HG02763 (cell line): ENCODE measurements at regions not wholly inside any gene's neighbourhood (a gene's known extent, or its start where the extent isn't known, plus 50 kb on each side); places are given as distances from the start of the nearest gene placed in this dataset.
"Not testable (repeated sequence)": the region's sequence is repeated elsewhere in the genome, so short reads cannot be mapped to it uniquely, and the experiment has no call there.

Experiments used
- ATAC-seq: cut with Tn5 transposase; IDR thresholded peaks from one replicate; pipeline ENCODE4 v1.9.1; 2021; ENCODE audit warnings: mild to moderate bottlenecking, moderate library complexity; ENCODE audit not compliant: unreplicated experiment

DNA sequence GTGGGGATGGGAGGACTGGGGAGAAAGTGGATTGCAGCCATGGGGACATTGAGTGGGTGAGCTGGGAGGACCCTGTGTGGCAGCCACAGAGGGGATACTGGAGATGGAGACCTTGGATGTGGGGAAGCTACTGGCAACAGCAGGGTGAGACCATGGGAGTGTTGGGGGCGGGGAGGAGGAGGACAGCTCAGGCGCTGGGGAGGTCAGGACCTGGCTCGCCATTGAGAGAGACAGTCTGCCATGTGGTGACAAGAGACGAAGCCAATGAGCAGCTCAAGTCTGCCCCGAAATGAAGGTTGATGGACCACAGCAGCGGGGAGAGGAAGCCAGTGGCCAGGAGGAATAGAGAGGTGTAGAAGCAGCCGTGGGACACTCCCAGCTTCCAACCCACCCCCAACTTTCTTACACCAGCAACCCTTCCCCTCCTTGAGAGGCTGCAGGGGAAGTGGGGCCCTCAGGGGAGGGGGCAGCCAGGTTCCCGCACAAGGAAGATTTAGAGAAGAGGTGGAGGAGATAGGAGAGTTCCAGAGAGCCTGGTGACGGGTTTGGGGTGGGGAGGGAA lies 118.1 kb downstream of the ASB7 start:
- ATAC-seq: no peak

DNA sequence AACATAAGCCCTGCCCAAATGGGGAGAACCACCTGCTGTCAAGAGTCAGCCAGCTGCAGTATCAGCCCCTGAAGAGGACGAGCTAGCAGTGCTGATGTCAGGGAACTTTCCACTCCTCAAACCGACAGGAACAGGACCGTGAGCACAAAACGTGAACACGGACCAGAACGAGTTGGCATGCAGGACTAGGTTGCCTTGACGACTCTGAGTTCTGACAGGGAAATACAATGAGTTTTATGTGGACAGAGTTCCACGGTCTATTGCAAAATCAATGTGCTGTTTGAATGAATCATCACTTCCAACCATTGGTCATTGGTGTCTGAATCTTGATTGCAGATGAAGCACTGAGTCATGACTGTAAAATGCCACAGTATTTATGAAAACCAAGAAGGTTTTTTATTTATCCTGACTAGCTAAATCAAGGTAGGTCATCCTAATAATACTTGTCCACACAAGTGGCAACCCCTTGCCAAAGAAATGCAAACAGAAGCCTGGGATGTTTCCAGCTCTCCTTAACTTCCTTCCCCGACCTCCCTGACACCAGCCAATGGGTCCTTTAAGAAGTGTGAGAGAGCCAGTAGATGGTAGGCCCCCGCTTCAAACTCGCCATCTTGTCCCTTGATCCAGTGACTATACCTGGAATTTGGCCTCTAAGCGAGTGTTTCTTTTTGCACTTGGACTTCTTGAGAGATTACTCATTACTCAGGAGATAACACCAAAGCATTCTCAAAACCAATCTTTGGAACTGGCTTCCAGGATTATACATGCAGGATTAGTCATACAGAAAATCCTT lies 119.6 kb downstream of the ASB7 start:
- ATAC-seq: no peak

DNA sequence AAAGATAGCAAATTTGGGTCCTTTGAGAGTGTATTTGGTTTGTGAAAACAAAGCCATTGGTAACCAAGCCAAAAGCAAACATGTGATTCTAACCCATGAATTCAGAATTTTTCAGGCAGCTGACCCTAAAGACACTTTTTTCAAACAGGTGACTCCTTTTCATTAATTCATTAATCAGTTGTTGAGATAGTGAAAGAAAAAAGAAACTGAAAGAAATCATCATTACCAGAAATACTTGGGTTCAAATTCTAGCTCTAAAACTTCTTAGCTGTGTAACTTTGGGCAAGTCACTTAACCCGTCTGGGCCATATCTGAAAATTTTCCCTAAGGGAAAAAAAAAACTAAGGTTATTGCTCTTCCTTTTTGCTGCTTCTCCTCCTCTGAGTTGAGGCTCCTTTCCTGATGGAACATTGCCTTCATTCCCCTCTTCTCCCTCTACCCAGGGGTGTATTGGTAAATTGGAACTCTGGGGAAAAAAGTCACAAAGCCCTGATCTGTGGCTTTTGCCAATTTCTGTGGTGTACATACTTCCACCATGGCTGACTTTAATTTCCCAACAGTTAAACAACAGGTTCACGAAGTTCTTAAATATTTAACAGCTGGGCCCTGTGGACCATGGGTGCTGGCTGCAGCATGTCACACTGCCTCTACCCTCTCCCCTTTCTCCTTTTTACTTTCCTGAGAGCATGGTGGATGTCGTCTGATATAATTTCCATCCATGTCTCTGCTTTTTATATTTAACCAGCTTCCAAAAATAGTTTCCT lies 120.3 kb downstream of the ASB7 start:
- no peak for ATAC-seq

DNA sequence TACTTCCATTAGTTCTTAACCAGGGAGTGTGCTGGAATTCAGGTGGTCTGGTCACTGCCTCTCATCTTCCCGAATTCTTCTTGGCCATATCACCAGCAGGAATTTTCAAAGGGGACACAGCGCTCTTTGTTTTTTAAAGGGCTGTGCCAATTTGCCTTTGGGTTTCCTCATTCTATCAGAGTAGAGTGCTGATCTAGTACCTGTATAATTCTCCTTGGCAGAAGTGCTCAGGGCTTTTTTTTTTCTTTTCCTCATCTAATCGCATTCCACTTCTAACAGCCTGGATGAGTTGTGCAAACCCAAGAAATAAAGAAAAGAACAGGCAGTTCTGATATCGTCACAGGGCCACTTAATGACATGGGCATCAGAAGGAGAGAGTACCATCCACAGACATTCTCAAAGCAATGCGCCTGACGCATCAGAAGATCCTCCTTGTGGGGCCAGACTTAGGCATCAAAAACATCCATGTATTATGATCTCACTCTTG lies 121.0 kb downstream of the ASB7 start:
- no peak for ATAC-seq

DNA sequence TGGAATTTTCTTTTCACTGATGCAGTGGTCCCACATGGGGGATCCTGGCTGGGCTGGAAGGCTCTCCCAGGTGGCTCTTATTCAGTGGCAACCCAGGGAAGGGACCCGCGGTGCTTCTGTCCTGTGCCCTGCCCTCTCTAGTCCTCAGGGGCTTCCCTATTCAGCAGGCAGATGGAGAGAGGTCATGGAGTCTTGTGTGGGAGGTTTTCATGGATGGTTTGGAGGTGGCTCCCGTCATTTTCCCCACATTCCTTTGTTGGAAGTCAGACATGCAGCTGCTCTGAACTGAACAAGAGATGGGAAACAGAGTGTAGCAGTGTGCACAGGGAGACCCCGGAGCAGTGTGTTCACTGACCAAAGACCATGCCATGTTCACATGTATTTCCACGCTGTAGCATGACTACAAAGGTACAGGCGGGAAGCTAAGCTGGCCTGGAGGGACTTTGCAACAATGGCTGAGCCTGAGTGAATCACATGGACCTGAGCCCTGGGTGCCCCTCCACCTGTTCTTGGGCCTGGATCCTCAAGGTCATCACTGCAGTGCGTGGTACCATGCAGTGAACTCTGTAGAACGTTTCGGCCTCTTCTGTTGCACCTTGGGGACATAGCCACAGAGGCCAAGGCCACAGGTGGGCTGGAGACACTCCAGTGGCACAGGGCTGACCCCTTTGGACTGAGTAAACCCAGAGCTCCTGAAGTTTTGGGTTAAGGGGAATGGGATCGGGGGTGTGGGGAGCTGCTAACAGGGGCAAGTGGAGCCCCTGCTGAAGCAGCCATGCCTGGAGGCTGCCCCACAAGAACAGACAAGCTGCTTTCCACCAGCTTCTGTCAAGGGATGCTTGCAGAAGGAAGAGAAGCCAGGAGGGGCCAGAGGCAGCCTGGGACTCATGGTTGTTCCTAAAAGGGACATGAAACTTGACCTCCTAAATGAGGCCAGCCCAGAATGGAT lies 123.0 kb downstream of the ASB7 start:
- no peak for ATAC-seq

DNA sequence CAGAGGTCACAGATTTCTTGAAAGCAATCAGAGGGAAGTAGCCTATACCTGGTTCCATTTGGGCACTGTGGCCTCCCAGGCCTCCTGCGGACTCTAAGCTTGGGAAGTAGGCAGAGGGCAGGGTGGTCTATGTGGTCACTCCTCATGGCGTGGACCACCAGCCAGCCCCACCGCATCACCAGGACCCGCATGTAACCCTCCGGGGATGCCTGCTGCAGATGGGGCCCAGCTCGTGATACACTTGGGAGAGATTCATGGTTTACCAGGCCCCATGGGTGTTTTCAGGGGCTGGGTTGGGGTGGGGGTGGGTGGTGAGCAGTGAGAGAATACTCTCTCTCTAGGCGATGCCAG lies 123.7 kb downstream of the ASB7 start:
- no peak for ATAC-seq

DNA sequence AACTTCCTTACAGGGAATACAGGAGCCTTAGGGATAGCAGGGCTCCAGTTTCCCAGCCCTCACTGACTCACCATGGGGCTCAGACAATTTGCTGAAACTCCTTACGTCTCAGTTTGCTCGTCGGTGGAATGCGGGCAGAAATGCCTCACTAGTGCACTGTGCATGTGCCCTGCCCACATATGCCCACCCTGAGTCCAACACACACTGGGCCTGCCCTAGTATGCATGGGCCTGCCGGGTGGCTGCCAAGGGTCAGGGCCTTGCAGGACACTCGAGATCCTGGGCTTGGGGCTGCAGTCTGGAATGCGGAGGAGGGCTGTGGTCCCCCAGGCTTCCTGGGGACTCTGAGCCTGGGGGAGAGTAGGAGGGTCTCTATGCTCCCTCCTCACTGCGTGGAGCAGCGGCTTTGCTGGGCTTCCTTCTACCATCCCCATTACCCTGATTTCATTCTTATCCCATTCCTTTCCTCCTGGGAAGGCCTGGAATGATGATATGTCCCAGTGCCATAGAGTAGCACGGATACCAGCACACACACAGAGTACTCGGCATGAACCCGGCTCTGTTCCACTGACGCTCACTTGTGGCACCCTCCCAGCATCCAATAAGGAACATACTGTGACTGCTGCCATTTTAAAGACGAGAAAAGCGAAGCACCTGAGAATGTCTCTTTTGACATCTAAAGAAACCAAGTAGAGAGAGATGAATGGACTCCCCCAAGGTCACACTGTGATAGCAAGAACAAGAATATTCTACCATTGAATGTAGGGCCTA lies 124.2 kb downstream of the ASB7 start:
- no peak for ATAC-seq

DNA sequence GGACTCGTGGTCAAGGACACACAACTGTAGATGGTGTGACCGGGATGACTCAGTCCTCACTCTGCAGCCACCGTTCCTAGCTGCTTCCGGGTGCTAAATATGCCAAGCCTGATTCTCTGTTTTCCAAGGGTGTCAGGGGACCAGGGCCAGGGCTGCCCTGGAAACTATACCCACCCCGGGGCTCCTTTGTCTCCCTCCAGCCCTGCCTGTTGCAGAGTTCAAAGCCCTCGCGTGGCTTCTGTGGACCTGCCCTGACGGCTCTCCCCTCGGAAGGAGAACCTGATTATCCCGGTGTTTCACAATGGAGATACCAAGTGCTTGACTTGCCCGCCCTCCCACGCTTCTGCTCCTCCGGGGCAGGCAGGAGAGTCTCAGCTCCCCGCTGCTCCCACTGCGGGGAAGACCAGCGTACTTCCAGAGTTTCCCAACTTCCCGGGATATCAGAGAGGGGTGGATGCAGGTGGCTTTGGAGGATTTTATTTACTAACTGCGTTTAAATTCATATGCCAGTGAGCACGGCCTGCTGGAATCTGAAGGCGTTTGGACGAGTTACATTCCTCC lies 125.0 kb downstream of the ASB7 start:
- no peak for ATAC-seq

DNA sequence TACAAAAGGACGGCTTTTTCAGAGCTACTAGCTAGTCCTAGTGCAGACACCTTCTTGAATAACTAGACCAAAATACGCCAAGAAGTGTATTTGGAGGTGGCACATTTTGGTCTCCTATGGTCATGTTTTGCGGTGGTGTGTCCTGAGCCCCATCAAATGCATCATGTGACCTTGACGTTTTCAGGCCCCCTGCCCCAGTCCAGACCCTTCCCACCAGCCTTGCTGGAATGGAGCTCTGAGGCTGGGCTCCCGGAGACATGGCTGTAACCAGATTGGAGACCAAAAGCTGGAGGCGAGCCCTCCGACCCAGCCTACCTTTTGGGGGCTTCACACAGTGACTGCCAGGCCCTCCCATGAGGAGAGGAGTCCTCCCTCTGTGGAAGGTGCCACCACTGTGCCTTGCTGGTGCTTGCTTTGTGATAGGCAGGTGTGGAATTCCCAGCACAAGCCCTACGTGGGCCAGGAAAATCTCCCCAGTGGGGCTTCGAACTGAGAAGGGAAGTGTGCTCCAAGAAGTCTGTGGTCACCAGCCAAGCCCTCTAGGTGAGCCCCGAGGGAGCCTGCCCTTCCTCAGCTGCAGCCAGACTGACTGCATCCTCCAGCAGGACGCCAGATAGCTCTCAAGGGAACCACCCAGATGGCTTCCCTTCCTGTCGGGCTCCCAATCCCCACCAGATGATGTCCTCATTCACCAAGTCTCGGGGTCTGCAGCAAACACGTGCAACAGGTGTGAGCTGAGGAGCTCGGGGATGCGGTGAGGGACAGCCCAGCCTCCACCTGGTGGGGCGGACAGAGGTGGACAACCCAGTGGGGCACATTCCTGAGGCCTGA lies 126.2 kb downstream of the ASB7 start:
- ATAC-seq: no peak

DNA sequence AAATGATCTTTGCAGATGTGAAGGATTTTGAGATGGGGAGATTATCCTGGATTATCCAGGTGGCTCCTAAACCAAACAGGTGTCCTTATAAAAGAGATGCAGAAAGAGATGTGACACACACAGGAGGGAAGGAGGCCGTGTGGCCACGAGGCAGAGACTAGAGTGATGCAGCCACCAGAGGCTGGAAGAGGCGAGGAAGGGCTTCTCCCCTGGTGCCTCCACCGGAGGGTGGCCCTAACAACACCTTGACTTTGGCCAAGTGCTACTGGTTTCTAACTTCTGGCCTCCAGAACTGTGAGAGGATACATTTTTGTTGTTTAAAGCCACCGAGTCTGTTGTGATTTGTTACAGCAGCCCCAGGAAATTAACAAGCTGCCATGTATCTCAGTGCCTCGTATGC lies 127.1 kb downstream of the ASB7 start:
- no peak for ATAC-seq

DNA sequence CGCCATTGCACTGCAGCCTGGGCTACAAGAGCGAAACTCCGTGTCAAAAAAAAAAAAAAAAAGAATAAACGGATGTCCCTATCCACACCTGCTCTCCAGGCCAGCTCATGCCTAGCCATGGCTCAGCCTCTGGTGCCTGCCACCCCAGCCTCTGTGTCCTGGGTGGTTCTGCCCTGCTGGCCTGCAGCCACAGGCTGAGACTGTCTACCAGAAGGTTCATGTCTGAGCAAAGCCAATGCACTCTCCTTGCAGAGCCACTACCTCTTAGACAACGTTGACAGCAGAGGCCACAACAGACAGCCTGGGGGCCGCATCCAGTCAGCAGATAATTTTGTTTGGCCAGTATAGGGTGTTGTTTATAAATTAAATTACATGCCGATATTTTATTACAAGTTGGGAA lies 127.7 kb downstream of the ASB7 start:
- ATAC-seq: no peak

DNA sequence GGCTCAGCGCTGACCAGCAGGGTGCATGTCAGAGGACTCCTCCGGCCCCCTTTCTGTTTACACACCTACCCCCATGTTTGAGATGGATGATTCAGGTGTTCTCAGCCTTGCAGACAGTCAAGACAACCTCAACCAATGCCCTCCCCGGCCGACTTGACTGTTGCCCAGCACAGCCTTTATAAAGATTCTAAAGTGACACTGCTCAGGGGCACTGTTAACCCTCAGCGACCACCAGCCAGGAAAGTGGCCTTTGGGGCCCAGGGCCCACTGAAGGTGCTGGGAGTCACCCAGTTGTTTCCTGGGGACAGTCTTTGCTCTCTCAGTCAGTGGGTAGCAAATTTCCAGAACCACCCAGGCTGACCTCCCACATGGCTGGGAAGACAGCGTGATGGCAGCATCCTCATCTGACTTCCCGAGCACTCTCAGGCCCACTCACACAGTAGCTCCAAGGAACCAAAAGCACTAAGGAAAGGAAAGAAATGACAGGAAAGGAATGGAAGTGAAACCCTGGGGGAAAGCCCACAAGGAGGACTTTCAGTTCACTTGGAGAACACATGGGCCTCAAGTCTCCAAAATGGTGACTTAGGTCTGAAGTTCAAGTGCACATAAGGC lies 128.4 kb downstream of the ASB7 start:
- ATAC-seq: no peak

DNA sequence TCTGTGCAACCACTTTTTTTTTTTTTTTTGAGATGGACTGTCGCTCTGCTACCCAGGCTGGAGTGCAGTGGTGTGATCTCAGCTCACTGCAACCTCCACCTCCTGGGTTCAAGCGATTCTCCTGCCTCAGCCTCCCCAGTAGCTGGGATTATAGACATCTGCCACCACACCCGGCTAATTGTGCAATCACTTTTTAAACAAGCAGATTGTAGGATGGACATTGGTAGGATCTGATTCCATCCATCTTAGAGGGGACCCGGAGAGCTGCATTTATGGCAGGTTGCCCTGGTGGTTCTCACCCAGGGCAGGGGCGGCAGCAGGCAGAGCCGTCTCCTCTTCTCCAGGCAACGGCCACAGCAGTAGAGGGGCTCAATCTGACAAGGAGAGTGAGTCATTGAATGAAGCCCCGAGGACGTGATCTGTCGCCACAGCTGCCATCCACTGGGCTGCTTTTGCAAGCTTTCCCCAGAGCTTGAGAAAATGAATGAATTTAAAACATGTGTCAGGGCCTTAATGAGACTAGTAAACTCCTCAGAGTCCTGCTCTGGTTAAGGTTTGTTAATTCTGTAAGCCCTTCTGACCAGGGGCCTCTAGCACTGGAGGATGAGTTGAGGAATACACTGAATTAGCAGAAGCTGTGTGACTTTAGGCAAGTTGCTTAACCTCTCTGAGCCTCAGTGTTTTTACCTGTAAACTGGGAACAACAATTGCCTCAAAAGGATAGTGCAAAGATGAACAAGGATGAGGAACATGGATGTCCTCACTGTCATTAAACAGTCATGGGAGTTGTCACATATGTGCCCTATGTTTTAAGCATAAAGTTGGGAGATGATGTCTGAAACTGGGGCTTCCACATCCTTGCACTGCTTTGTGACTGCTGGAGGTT lies 129.1 kb downstream of the ASB7 start:
- ATAC-seq: no peak

DNA sequence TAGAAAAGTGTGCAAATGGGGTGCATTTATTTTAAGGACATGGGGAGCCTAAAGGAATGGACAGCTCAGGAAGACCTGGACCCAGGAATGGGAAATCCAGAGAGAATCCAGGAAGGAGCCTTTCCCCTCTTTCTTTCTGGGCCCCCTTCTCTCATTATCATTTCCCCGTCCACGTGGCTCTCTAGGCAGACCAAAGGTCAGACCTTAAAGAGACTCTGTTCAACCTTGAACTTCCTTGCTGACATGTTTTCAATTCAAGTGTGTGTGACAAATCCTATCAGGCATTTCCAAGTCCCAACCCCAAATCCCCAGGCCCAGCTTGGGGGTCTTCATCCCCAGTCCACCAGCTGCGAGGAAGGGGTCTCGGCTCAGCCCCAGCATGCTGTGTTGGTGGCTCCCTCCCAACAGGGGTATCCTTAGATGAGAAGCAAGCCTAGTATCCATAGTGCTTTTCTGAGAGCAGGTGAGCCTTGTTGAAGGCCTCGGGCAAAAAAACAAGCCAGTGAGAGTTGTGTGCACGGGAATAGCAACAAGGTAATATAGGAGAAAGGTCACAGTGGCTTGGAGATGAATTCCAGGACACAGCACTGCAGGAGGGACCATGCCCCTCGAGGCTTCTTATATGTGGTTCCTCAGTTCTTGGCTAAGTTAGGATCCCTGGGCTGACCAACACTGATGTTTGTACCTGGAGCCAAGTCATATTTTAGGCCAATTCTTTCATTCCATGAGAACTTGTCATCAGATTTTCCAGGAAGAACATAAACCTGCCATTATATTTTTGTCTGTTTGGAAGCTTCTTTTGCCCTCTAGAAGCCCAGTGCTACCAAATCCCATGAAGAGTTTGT lies 130.0 kb downstream of the ASB7 start:
- ATAC-seq: no peak

DNA sequence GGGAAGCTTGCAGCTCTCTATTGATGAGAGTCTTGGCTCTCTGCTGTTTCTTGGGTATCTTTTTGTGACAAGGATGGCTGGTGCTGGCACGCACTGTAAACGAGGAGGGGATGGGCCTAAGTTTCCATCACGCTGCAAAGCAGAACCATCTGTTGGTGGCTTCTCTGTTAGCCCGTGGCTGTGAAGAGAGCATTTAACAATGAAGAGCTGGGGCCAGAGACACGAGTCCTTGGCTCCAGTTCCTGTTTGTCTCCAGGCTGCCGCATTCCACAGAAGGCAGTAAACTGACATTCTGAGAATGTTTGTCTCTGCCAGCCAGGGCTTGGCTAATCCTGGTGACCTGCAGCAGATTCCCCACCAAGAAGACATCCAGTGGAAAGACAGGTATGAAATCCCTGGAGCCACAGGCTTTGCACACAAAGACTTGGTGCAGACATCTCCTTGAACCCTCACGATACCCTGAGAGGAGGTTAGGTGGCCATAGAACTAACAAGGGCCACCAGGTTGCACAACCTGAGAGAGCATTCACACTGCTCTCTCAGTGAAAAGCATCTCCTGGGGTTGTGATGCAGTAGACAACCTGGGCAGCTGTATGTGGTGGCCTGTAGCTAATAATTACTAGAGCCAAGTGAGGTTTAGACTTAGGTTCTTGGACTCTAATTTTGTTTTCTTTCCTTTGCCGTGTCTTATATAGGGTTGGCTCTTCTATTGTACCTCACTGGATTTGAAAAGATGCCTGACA lies 130.9 kb downstream of the ASB7 start:
- no peak for ATAC-seq

DNA sequence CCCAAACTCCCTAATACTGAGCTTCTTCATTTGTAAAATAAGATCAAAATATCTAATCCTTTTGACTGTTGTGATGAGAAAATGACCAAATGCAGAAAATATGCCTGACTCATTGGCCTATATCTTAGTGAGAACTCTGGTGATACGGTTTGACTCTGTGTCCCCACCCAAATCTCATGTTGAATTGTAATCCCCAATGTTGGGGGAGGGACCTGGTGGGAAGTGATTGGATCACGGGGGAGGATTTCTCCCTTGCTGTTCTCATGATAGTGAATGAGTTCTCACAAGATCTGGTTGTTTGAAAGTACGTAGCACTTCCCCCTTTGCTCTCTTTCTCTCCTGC lies 131.4 kb downstream of the ASB7 start:
- not testable (repeated sequence) for ATAC-seq
